HCT116 (cell line): ENCODE measurements at regions not wholly inside any gene's neighbourhood (a gene's known extent, or its start where the extent isn't known, plus 50 kb on each side); places are given as distances from the start of the nearest gene placed in this dataset.

Experiments
- CEBPB ChIP-seq: IDR thresholded peaks from 2 replicates; pipeline ENCODE4 v1.6.1; 2012; ENCODE audit warnings: low read depth
- ELF1 ChIP-seq: IDR thresholded peaks from 2 replicates; pipeline ENCODE4 v1.6.1; 2012; ENCODE audit warnings: low read depth, borderline replicate concordance
- EZH2phosphoT487 ChIP-seq: fragments of 200-600 bp; IDR thresholded peaks from 2 replicates; pipeline ENCODE4 v1.6.1; 2018; ENCODE audit warnings: antibody characterized with exemption, borderline replicate concordance
- POLR2A ChIP-seq: IDR thresholded peaks from 2 replicates; pipeline ENCODE4 v1.7.0; 2011; ENCODE audit warnings: borderline replicate concordance; ENCODE audit not compliant: insufficient read depth, insufficient read length; ENCODE audit errors: extremely low read depth
- POLR2AphosphoS5 ChIP-seq: IDR thresholded peaks from 2 replicates; pipeline ENCODE4 v1.6.1; 2011; ENCODE audit warnings: mild to moderate bottlenecking, low read depth, low read length, moderate library complexity
- SIN3A ChIP-seq: IDR thresholded peaks from 2 replicates; pipeline ENCODE4 v1.6.1; 2012; ENCODE audit warnings: low read depth
- SP1 ChIP-seq: IDR thresholded peaks from 2 replicates; pipeline ENCODE4 v1.6.1; 2012; ENCODE audit warnings: low read depth
- SRF ChIP-seq: IDR thresholded peaks from 2 replicates; pipeline ENCODE4 v1.6.1; 2012; ENCODE audit warnings: low read depth
- TCF7L2 ChIP-seq: IDR thresholded peaks from 2 replicates; pipeline ENCODE4 v1.7.0; 2011; ENCODE audit warnings: borderline replicate concordance, inconsistent platforms; ENCODE audit not compliant: insufficient read depth, insufficient read length; ENCODE audit errors: extremely low read depth
- YY1 ChIP-seq: IDR thresholded peaks from 2 replicates; pipeline ENCODE4 v1.6.1; 2011; ENCODE audit warnings: low read length, low read depth, moderate library complexity, mild to moderate bottlenecking; ENCODE audit not compliant: insufficient replicate concordance; ENCODE audit errors: extremely low read depth
- TF ChIP-seq, protein P1 (sequence below): IDR thresholded peaks from 2 replicates; pipeline ENCODE4 v1.6.1; 2012; ENCODE audit warnings: low read depth
- TF ChIP-seq, protein P2 (sequence below), 3 experiments: fragments of 200-600 bp in 1 of 3; sonication (generic) in 1 of 3; IDR thresholded peaks in 2 of 3; conservative IDR thresholded peaks in 1 of 3; 2 replicates each; pipeline ENCODE4 v1.5.1; 2012 to 2017; ENCODE audit warnings: low read depth in 2 of 3, low read length in 2 of 3, antibody characterized with exemption in 1 of 3, borderline replicate concordance in 1 of 3, control low read depth in 1 of 3, mild to moderate bottlenecking in 1 of 3, mixed read lengths in 1 of 3, mixed run types in 1 of 3, moderate library complexity in 1 of 3; ENCODE audit not compliant: insufficient read depth in 1 of 3
- TF ChIP-seq, protein P3 (sequence below): IDR thresholded peaks from 2 replicates; pipeline ENCODE4 v1.6.1; 2012

DNA sequence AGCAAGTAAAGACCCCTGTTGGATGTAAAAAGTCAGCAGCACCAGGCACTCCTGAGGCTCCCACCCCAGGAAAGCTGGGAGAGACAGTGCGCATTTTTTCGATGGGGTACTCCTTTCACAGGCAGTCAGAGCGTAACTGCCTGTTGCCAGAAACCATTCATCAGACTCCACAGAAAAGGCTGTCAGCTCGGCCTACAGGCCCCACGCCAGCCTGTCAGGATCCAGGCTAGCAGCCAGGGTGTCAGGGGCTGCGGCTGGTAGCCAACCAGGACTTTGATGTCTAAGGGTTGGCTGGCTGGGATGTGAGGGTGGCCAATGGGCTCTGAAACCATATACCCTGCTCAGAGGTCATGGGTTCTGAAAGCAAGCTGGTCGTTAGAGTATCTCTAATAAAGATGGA lies 164.5 kb downstream of the WNT5A start:
- no peak for TF ChIP-seq YY1
- TF ChIP-seq, protein P1, sequence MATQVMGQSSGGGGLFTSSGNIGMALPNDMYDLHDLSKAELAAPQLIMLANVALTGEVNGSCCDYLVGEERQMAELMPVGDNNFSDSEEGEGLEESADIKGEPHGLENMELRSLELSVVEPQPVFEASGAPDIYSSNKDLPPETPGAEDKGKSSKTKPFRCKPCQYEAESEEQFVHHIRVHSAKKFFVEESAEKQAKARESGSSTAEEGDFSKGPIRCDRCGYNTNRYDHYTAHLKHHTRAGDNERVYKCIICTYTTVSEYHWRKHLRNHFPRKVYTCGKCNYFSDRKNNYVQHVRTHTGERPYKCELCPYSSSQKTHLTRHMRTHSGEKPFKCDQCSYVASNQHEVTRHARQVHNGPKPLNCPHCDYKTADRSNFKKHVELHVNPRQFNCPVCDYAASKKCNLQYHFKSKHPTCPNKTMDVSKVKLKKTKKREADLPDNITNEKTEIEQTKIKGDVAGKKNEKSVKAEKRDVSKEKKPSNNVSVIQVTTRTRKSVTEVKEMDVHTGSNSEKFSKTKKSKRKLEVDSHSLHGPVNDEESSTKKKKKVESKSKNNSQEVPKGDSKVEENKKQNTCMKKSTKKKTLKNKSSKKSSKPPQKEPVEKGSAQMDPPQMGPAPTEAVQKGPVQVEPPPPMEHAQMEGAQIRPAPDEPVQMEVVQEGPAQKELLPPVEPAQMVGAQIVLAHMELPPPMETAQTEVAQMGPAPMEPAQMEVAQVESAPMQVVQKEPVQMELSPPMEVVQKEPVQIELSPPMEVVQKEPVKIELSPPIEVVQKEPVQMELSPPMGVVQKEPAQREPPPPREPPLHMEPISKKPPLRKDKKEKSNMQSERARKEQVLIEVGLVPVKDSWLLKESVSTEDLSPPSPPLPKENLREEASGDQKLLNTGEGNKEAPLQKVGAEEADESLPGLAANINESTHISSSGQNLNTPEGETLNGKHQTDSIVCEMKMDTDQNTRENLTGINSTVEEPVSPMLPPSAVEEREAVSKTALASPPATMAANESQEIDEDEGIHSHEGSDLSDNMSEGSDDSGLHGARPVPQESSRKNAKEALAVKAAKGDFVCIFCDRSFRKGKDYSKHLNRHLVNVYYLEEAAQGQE, result no peak
- no peak for TF ChIP-seq POLR2A
- no peak for TF ChIP-seq EZH2phosphoT487
- TF ChIP-seq TCF7L2, result no peak
- TF ChIP-seq SIN3A, result no peak
- no peak for TF ChIP-seq ELF1
- no peak for TF ChIP-seq SRF
- TF ChIP-seq, protein P2, sequence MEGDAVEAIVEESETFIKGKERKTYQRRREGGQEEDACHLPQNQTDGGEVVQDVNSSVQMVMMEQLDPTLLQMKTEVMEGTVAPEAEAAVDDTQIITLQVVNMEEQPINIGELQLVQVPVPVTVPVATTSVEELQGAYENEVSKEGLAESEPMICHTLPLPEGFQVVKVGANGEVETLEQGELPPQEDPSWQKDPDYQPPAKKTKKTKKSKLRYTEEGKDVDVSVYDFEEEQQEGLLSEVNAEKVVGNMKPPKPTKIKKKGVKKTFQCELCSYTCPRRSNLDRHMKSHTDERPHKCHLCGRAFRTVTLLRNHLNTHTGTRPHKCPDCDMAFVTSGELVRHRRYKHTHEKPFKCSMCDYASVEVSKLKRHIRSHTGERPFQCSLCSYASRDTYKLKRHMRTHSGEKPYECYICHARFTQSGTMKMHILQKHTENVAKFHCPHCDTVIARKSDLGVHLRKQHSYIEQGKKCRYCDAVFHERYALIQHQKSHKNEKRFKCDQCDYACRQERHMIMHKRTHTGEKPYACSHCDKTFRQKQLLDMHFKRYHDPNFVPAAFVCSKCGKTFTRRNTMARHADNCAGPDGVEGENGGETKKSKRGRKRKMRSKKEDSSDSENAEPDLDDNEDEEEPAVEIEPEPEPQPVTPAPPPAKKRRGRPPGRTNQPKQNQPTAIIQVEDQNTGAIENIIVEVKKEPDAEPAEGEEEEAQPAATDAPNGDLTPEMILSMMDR (IDR thresholded peaks at IDR 0.05 in 2 of 3, conservative IDR thresholded peaks at IDR 0.05 in 1 of 3; ENCODE audit: borderline replicate concordance in 1 of 3, insufficient read depth in 1 of 3, low read depth in 2 of 3, low read length in 2 of 3), result no peak
- no peak for TF ChIP-seq SP1
- TF ChIP-seq, protein P3, sequence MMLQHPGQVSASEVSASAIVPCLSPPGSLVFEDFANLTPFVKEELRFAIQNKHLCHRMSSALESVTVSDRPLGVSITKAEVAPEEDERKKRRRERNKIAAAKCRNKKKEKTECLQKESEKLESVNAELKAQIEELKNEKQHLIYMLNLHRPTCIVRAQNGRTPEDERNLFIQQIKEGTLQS, result no peak
- TF ChIP-seq POLR2AphosphoS5, result no peak
- no peak for TF ChIP-seq CEBPB
